NCI-H2029 treated with DMSO at 0.1 percent for 48 hours (cell line): ENCODE measurements at regions not wholly inside any gene's neighbourhood (a gene's known extent, or its start where the extent isn't known, plus 50 kb on each side); places are given as distances from the start of the nearest gene placed in this dataset.

Source experiments
- DNase-seq: peaks from one replicate; lab custom pipeline; 2025; lab: John Stamatoyannopoulos, UW

DNA sequence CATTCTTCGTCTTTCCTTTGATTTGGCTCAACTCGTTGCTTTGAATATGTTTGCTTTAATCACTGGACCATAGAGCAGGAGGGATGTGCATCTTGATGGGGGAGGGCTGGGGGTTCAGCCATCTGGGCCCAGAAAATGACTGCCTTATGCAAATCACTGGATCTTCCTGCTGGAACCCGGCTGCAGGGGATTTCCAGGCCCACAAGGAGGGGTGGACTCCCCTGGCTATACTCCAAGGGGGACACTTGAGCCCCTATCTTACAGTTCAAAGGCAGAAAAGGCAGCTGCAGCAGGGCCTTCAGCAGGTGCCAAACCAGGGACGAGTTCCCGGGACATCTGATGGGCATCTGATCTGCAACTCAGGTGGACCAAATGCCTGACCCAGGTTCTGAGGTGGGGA, 122.5 kb downstream of the DICER1 start:
- DNase-seq = no peak

- no peak for DNase-seq
These were observed 123.4 kb downstream of the DICER1 start for GRCh38 chr14:95033682-95034632.

DNA sequence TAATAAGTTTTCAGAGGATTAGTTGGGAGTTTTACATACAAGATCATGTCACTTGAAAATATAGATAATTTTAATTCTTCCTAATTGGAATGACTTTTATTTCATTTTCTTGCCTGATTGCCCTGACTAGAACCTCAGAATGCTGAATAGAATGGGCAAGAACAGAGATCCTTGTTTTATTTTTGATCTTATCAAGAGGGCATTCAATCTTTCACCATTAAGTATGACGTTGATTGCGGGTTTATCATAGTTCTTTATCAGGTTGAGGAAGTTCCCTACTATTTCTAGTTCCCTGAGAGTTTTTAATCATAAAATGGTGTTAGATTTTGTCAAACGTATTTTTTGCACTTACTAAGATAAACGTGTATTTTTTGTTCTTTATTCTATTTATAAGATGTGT, 124.3 kb downstream of the DICER1 start:
- DNase-seq = no peak

DNA sequence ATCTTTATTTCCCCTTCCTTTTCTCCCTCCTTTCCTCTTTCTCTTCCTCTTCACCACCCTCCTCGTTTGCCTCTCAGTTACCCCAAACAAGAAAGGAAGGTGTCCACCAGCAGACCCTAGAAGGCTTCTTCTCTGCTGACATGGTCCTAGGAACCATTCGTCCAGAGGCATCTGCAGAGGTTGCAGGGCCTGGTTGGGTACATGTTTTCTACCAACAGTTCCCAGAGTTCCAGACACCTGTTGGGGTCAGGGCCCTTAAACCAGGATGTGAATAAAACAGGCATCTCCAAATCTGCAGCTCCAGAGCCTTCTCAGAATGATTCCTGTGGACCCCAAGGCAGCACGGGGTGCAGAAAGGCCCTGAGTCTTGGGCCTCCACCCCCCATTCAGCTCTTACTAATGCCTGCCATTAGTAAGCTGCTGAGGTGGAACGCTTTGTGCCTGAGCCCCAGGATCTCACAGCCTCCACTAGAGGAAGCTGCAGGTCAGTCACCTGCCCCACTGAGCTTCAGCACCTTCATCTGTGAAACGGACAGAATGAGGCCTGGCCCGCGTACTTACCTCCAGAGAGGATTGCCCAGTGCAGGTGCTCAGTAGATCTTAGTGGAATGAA, 130.4 kb downstream of the DICER1 start:
- no peak for DNase-seq

DNA sequence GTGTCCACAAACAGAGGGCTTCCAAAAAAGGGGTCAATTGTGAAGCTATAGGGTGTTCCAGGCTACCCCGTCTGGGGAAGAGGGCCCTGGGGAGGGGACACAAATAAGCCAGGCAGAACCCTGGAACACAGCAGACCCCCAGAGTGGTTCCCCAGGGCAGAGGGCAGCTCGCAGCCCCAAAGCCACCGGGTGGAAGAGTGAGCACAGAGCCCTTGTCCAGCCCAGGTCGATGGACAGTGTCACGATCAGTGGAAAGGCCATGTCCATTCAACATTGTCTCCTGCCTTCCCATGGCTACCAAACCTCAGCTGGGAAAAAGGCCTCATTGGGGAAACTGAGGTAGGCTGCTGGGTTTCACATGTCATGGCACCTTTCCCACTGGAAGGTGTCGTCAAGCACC, 131.4 kb downstream of the DICER1 start:
- no peak for DNase-seq

DNA sequence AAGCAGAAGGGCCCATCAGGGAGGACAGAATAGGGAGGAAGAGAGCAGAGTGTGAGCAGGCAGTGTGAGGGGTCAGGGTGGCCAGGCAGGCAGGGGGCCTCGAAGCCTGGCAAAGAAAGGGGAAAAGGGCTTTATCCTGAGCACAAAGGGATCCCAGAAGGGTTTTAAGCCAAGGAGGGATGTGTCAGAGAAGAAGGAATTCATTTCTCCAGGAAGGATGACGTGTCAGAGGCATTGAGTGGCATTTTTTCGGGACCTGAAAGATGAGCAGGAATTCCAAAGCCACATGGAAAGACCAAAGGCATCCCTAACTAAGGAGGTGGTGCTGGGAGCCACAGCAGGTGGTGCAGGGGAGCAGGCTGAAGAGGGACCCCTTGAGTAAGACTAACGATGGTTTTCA, 132.1 kb downstream of the DICER1 start:
- DNase-seq = no peak

GRCh38 chr14:95024380-95024779, 132.9 kb downstream of the DICER1 start:
- DNase-seq = no peak

DNA sequence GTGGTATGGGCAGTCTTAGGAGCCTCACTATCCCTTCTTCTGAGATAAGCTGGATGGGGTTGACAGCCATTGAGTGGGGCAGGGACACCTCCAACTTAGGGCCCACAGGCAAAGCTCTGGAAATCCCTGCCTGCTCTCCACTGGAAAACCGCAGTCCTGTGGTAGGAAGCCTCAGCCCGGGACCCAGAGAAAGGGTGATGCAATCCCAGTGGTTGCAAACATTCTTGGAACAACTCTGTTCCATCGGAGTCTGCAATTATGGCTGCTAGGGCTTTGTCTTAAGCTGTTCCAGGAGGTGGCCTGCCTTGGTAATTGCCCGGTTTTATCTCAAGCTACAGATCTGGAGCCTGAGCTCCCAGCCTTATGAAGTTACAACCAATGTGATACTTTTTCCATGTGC, 133.4 kb downstream of the DICER1 start:
- DNase-seq = no peak

DNA sequence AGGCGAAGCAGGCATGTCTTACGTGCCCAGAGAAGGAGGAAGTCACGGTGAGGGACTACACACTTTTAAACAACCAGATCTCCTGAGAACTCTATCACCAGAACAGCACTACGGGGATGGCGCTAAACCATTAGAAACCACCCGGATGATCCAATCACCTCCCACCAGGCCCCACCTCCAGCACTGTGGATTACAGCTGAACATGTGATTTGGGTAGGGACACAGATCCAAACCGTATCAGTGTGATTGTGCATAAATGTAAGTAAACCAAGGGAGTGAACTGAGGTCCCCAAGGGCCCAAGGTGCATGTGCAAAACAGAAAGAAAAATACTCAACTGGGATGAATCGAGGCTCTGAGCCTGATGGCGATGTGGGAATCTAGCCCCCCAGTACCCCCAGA, 134.2 kb downstream of the DICER1 start:
- no peak for DNase-seq

- no peak for DNase-seq
These were observed 135.7 kb downstream of the DICER1 start for GRCh38 chr14:95021588-95021987.

- no peak for DNase-seq
These were observed 138.5 kb downstream of the DICER1 start for GRCh38 chr14:95018821-95019220.

DNA sequence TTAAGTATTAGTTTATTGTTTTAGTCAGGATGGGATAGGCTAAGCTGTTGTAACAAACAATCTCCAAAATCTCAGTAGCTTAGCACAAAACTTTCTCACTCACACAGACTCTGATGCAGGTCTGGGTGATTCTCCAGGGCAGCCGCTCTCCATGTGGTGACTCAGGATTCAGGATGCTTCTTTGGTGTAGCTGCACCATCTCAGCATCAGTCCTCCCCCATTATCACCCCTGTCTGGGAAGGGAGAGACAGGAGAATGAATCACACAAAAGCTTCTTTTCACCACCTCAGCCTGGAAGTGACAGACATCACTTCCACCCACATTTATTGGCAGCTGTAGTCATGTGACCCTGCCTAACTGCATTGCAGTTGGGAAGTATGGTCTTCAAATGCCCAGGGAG, 142.3 kb downstream of the DICER1 start:
- DNase-seq = no peak

- DNase-seq = no peak
These were observed 143.3 kb downstream of the DICER1 start for GRCh38 chr14:95014036-95014435.

DNA sequence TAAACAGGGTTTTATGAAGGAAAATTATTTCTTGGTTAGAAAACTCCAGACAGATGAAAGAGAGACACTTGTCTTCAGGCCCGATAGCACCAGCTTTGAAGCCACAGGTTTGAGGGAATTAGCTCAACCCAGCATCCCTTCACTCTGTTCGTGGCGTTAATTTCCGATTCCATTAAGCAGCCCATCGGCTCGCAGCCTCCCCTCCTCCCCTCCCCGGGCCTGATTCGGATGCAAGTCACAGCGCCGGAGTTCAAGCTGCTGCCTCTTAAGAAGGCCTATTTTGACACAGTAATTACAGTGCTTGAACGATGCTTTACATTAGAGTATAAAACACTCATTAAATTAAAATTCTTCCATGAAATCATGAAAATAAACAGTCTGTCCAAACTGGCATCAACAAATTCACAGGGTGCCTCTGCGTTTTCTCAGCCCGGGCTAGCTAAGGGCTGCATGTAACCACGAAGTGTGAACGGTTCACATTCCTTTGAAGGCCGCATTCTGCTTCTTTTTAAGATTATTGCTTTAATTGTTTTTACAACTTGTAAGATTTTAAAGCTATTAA, 145.8 kb downstream of the DICER1 start:
- no peak for DNase-seq

DNA sequence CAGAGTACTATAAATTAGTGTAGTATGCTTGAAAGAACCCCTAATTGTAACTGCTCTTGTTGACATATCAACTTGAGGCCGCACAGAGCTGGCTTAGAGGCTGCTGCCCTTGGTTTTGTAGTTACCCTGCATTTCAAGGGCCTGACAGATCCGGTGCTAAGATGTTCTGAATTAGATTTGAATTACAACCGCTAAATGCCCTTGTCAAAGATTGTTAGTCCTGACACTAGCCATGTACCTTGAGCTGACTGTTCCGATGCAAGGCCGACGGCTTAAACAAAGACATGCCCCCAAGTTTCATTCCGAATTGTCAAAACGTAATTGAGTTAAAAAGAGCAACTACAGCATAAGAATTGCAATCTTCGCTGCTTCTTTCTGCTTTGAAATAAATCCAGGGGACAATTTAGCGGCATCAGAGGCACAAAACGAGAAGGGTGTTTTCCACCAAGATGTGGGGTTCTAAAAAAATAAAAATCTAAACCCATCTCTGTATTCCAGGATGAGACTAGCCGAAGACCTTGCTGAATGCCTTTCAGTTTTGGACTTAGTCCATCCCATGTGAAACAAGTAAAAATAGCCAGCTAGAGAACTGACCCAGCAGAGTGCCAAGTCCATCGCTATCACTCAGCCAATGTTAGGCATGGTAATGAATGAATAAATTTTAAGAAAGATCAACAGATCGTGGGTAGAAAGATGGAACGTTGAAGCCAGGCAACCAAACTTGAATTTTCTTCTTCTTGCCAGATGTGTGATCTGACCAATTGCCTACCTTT, 148.7 kb downstream of the DICER1 start:
- DNase-seq = no peak

GRCh38 chr14:95007921-95008320, 149.4 kb downstream of the DICER1 start:
- DNase-seq = no peak

DNA sequence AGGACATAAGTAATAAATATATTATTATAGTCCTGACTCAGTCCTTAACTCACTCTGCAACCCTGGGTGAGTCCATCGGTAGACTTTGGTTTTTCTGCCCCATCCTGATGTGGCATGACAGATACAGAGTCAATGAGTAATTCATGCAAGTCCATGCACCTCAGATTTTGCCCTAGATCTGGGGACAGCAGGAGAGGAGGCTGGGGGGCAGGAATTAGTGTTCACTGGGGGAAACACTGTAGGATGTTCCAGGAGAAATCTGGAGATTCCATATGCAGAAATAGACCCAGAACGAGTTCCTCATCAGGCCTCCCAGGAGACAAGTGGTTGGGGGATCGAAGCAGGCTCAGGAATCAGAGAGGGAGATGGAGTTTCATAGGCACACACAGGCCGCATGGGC, 150.8 kb downstream of the DICER1 start:
- DNase-seq = no peak

GRCh38 chr14:95006051-95006450, 151.3 kb downstream of the DICER1 start:
- no peak for DNase-seq

GRCh38 chr14:95003099-95003960, 154.0 kb downstream of the DICER1 start:
- no peak for DNase-seq

GRCh38 chr14:94998685-94999084, 158.6 kb downstream of the DICER1 start:
- no peak for DNase-seq

DNA sequence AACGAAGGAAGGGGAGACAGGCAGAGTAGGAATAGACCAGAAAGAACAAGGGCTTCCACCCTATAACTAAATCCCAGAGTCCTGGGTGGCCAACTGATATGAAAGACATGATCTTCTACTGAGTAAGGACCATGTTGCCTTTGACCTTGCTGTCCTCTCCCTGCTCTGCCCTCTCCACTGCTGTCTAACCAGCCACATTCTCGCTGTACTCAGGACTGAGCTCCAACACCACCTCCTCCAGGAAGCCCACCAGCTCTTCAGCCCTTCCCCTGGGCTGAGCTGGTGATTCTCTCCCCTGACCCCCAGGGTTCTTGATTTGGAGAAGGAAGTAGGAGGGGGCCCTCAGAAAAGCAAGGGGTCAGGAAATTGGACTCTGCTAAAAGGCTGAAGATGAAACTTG, 159.2 kb downstream of the DICER1 start:
- DNase-seq = no peak

DNA sequence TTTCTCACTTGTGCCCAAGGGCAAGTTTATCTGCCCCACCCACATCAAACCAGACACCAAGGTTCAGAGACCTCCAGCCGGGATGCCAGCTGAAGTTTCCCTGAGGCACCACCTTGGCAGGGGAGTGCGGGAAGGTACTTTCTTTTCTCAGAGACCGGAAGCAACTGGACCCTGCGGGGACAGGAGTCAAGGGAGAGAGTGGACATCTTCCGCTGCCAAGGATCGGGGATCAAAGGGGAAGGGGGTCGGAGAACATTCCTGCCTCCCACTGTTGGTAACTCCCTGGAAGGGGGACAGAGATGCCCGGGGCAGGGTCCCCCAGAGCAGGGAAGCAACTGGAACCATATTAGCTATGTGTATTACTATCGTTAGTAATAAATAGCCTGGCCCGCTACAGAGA, 161.8 kb downstream of the DICER1 start:
- no peak for DNase-seq
